DND-41 (cell line): ENCODE measurements at regions not wholly inside any gene's neighbourhood (a gene's known extent, or its start where the extent isn't known, plus 50 kb on each side); places are given as distances from the start of the nearest gene placed in this dataset.

Source experiments
- EZH2 ChIP-seq: IDR thresholded peaks from 3 replicates; pipeline ENCODE4 v1.6.1; 2012; ENCODE audit warnings: borderline replicate concordance, low read depth, mild to moderate bottlenecking, moderate library complexity, low read length, inconsistent platforms; ENCODE audit not compliant: severe bottlenecking
- TF ChIP-seq, protein P1 (sequence below): IDR thresholded peaks from 2 replicates; pipeline ENCODE4 v1.5.1; 2012; ENCODE audit warnings: borderline replicate concordance, low read length, moderate library complexity, mild to moderate bottlenecking; ENCODE audit not compliant: poor library complexity, severe bottlenecking; ENCODE audit errors: extremely low read depth

DNA sequence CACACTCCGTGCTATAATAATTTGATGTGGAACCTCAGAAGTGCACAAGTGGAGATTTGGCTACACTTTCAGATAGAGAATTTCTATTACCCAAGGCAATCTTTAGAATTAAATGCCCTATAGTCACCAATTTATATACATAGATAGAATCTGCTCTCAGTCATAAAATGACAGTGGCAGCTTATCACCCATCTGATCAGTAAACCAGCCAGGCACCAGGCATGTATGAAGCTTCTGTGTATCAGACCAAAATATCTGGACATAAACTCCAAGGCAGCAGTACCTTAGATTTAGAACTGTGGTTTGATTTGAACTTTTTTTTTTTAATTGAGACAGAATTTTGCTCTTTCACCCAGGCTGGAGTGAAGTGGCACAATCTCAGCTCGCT lies 180.9 kb downstream of the IPMK start:
- TF ChIP-seq, protein P1, sequence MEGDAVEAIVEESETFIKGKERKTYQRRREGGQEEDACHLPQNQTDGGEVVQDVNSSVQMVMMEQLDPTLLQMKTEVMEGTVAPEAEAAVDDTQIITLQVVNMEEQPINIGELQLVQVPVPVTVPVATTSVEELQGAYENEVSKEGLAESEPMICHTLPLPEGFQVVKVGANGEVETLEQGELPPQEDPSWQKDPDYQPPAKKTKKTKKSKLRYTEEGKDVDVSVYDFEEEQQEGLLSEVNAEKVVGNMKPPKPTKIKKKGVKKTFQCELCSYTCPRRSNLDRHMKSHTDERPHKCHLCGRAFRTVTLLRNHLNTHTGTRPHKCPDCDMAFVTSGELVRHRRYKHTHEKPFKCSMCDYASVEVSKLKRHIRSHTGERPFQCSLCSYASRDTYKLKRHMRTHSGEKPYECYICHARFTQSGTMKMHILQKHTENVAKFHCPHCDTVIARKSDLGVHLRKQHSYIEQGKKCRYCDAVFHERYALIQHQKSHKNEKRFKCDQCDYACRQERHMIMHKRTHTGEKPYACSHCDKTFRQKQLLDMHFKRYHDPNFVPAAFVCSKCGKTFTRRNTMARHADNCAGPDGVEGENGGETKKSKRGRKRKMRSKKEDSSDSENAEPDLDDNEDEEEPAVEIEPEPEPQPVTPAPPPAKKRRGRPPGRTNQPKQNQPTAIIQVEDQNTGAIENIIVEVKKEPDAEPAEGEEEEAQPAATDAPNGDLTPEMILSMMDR = no peak
- TF ChIP-seq EZH2 = no peak
